ENCODE measurements at regions not wholly inside any gene's neighbourhood (a gene's known extent, or its start where the extent isn't known, plus 50 kb on each side); places are given as distances from the start of the nearest gene placed in this dataset.

- no peak overlapping the region for H3K4me3 ChIP-seq (ENCODE audit: low read depth, low read length)
- no peak for DNase-seq (ENCODE audit: low read depth)
- no peak for TF ChIP-seq CTCF (IDR thresholded peaks at IDR 0.05; ENCODE audit: low read depth, low read length)
- no peak for TF ChIP-seq POLR2A (IDR thresholded peaks at IDR 0.05; ENCODE audit: extremely low read depth, insufficient read length)
- TF ChIP-seq MAX (IDR thresholded peaks at IDR 0.05; ENCODE audit: low read depth, low read length), result no peak
- no peak for TF ChIP-seq MYC (IDR thresholded peaks at IDR 0.05; ENCODE audit: low read depth, low read length)
Measured at GRCh38 chr2:173821451-173821850, 143.7 kb downstream of the SP3 start.

GRCh38 chr2:173822889-173823542, 142.2 kb downstream of the SP3 start:
- DNase-seq (ENCODE audit: low read depth), result no peak
- TF ChIP-seq POLR2A (IDR thresholded peaks at IDR 0.05; ENCODE audit: extremely low read depth, insufficient read length) (no peak), CTCF (IDR thresholded peaks at IDR 0.05; ENCODE audit: low read depth, low read length) (no peak), MYC (IDR thresholded peaks at IDR 0.05; ENCODE audit: low read depth, low read length) (no peak), MAX (IDR thresholded peaks at IDR 0.05; ENCODE audit: low read depth, low read length) (no peak)
- no peak overlapping the region for H3K4me3 ChIP-seq (ENCODE audit: low read depth, low read length)

GRCh38 chr2:173823543-173823939, 141.6 kb downstream of the SP3 start:
- no peak for DNase-seq (ENCODE audit: low read depth)
- no peak overlapping the region for H3K4me3 ChIP-seq (ENCODE audit: low read depth, low read length)
- no peak for TF ChIP-seq CTCF (IDR thresholded peaks at IDR 0.05; ENCODE audit: low read depth, low read length)
- TF ChIP-seq MAX (IDR thresholded peaks at IDR 0.05; ENCODE audit: low read depth, low read length), result no peak
- TF ChIP-seq POLR2A (IDR thresholded peaks at IDR 0.05; ENCODE audit: extremely low read depth, insufficient read length), result no peak
- TF ChIP-seq MYC (IDR thresholded peaks at IDR 0.05; ENCODE audit: low read depth, low read length), result no peak

- DNase-seq (ENCODE audit: low read depth), result no peak
Measured at GRCh38 chr2:173828189-173829142, 136.7 kb downstream of the SP3 start.

More at GRCh38 chr2:173828189-173829142, 136.7 kb downstream of the SP3 start:
- no peak overlapping the region for H3K4me3 ChIP-seq (ENCODE audit: low read depth, low read length)
- TF ChIP-seq POLR2A (IDR thresholded peaks at IDR 0.05; ENCODE audit: extremely low read depth, insufficient read length), result no peak
- no peak for TF ChIP-seq MAX (IDR thresholded peaks at IDR 0.05; ENCODE audit: low read depth, low read length)
- TF ChIP-seq CTCF (IDR thresholded peaks at IDR 0.05; ENCODE audit: low read depth, low read length), result no peak
- TF ChIP-seq MYC (IDR thresholded peaks at IDR 0.05; ENCODE audit: low read depth, low read length), result no peak

Measured in NB4 (cell line).